Vagina (tissue), 2 donors: ENCODE measurements at regions not wholly inside any gene's neighbourhood (a gene's known extent, or its start where the extent isn't known, plus 50 kb on each side); places are given as distances from the start of the nearest gene placed in this dataset.

Experiments
- DNase-seq, 2 donors: peaks; one replicate each; pipeline ENCODE4 v3.0.0-alpha.2; 2017; ENCODE audit errors: extremely low spot score in 2 of 2
- H3K27ac ChIP-seq: fragments of 200-600 bp; sonication (generic); one replicate; pipeline ENCODE4 v1.5.1; 2019
- H3K27me3 ChIP-seq: fragments of 200-600 bp; sonication (generic); one replicate; pipeline ENCODE4 v1.5.1; 2019
- H3K36me3 ChIP-seq, 2 donors: fragments of 200-600 bp; sonication (generic); one replicate each; pipeline ENCODE4 v1.5.1; 2017 to 2019
- H3K4me1 ChIP-seq: fragments of 200-600 bp; sonication (generic); one replicate; pipeline ENCODE4 v1.5.1; 2019
- H3K4me3 ChIP-seq, 2 donors: fragments of 200-600 bp; sonication (generic); 1 replicate in 1 of 2; 2 replicates in 1 of 2; pipeline ENCODE4 v1.5.1; 2016 to 2019
- H3K9me3 ChIP-seq: fragments of 200-600 bp; sonication (generic); one replicate; pipeline ENCODE4 v1.5.1; 2019
- CTCF ChIP-seq, 3 experiments: fragments of 450-650 bp in 2 of 3; fragments of 200-600 bp in 1 of 3; sonication (generic) in 1 of 3; IDR thresholded peaks; one replicate each; pipeline ENCODE4 v1.5.1; 2017 to 2019; ENCODE audit warnings: antibody characterized with exemption in 3 of 3, mild to moderate bottlenecking in 2 of 3, moderate library complexity in 2 of 3
- POLR2A ChIP-seq, 2 donors: fragments of 450-650 bp; IDR thresholded peaks; one replicate each; pipeline ENCODE4 v1.6.1; 2017; ENCODE audit warnings: antibody characterized with exemption in 2 of 2, mild to moderate bottlenecking in 2 of 2, moderate library complexity in 2 of 2
- POLR2AphosphoS5 ChIP-seq, 2 donors: sonication (generic); formaldehyde crosslinking; IDR thresholded peaks; one replicate each; pipeline ENCODE4 v1.9.0; 2017; ENCODE audit warnings: antibody characterized with exemption in 2 of 2, mild to moderate bottlenecking in 2 of 2, low read depth in 1 of 2; ENCODE audit not compliant: insufficient read depth in 1 of 2
- intact Hi-C: fragments of 100-400 bp; cut with DNase I; formaldehyde crosslinking; loops from one replicate; pipeline ENCODE4 v1.15.1; 2023

- peaks cover 7% of the 10 kb centered on the region for H3K4me1 ChIP-seq
- H3K27ac ChIP-seq: no peak overlapping the region
- TF ChIP-seq POLR2AphosphoS5 (IDR thresholded peaks at IDR 0.05; ENCODE audit: insufficient read depth in 1 of 2, low read depth in 1 of 2) (no peak), POLR2A (IDR thresholded peaks at IDR 0.05) (no peak), CTCF (IDR thresholded peaks at IDR 0.05) (no peak)
- no peaks in the 10 kb centered on the region for H3K27me3 ChIP-seq
- H3K4me3 ChIP-seq: no peak overlapping the region
- no peak for DNase-seq
- intact Hi-C loops: no loop called here
- H3K36me3 ChIP-seq: no peaks in the 10 kb centered on the region
- no peaks in the 10 kb centered on the region for H3K9me3 ChIP-seq
Observed at GRCh38 chr4:123474817-123475216, 78.2 kb downstream of the SPRY1 start.

- no peak overlapping the region for H3K4me3 ChIP-seq
- no peaks in the 10 kb centered on the region for H3K9me3 ChIP-seq
- H3K36me3 ChIP-seq: no peaks in the 10 kb centered on the region
- TF ChIP-seq POLR2AphosphoS5 (IDR thresholded peaks at IDR 0.05; ENCODE audit: insufficient read depth in 1 of 2, low read depth in 1 of 2): no peak
- TF ChIP-seq CTCF (IDR thresholded peaks at IDR 0.05): no peak
- no peak for TF ChIP-seq POLR2A (IDR thresholded peaks at IDR 0.05)
- no peaks in the 10 kb centered on the region for H3K27me3 ChIP-seq
- peaks cover 7% of the 10 kb centered on the region for H3K4me1 ChIP-seq
- no peak overlapping the region for H3K27ac ChIP-seq
- intact Hi-C loops: no loop called here
- no peak for DNase-seq
Observed at GRCh38 chr4:123476089-123476488, 79.5 kb downstream of the SPRY1 start.

- intact Hi-C loops: no loop called here
- no peaks in the 10 kb centered on the region for H3K27me3 ChIP-seq
- TF ChIP-seq POLR2AphosphoS5 (IDR thresholded peaks at IDR 0.05; ENCODE audit: insufficient read depth in 1 of 2, low read depth in 1 of 2) (no peak), CTCF (IDR thresholded peaks at IDR 0.05) (no peak), POLR2A (IDR thresholded peaks at IDR 0.05) (no peak)
- H3K4me1 ChIP-seq: peaks cover 7% of the 10 kb centered on the region
- H3K36me3 ChIP-seq: no peaks in the 10 kb centered on the region
- no peak overlapping the region for H3K4me3 ChIP-seq
- no peaks in the 10 kb centered on the region for H3K9me3 ChIP-seq
- no peak overlapping the region for H3K27ac ChIP-seq
- DNase-seq: no peak
Observed at GRCh38 chr4:123477711-123478209, 81.2 kb downstream of the SPRY1 start.

GRCh38 chr4:123478859-123479345 lies 82.3 kb downstream of the SPRY1 start:
- peaks cover 7% of the 10 kb centered on the region for H3K4me1 ChIP-seq
- no peaks in the 10 kb centered on the region for H3K27me3 ChIP-seq
- H3K36me3 ChIP-seq: no peaks in the 10 kb centered on the region
- H3K27ac ChIP-seq: no peak overlapping the region
- TF ChIP-seq POLR2AphosphoS5 (IDR thresholded peaks at IDR 0.05; ENCODE audit: insufficient read depth in 1 of 2, low read depth in 1 of 2): no peak
- TF ChIP-seq POLR2A (IDR thresholded peaks at IDR 0.05): no peak
- no peak for TF ChIP-seq CTCF (IDR thresholded peaks at IDR 0.05)
- H3K4me3 ChIP-seq: no peak overlapping the region
- intact Hi-C loops: no loop called here
- no peak for DNase-seq
- H3K9me3 ChIP-seq: no peaks in the 10 kb centered on the region

- DNase-seq: no peak
- intact Hi-C loops: no loop called here
- Histone ChIP-seq H3K4me3 (no peak overlapping the region), H3K27me3 (no peaks in the 10 kb centered on the region), H3K27ac (no peak overlapping the region), H3K36me3 (no peaks in the 10 kb centered on the region), H3K4me1 (peaks cover 7% of the 10 kb centered on the region), H3K9me3 (no peaks in the 10 kb centered on the region)
- TF ChIP-seq POLR2A (IDR thresholded peaks at IDR 0.05) (no peak), POLR2AphosphoS5 (IDR thresholded peaks at IDR 0.05; ENCODE audit: insufficient read depth in 1 of 2, low read depth in 1 of 2) (no peak), CTCF (IDR thresholded peaks at IDR 0.05) (no peak)
Observed at GRCh38 chr4:123479944-123480343, 83.3 kb downstream of the SPRY1 start.
